BLaER1 (cell line): ENCODE measurements at regions not wholly inside any gene's neighbourhood (a gene's known extent, or its start where the extent isn't known, plus 50 kb on each side); places are given as distances from the start of the nearest gene placed in this dataset.

ENCODE experiments used
- H3K27ac ChIP-seq: shearing (Covaris generic); formaldehyde crosslinking; 2 replicates; pipeline ENCODE4 v1.8.1; 2022
- H3K27me3 ChIP-seq: shearing (Covaris generic); formaldehyde crosslinking; 2 replicates; pipeline ENCODE4 v1.8.1; 2022
- H3K36me3 ChIP-seq: shearing (Covaris generic); formaldehyde crosslinking; 2 replicates; pipeline ENCODE4 v1.8.1; 2022
- H3K4me1 ChIP-seq: shearing (Covaris generic); formaldehyde crosslinking; 2 replicates; pipeline ENCODE4 v1.8.1; 2022
- H3K4me2 ChIP-seq: shearing (Covaris generic); formaldehyde crosslinking; 2 replicates; pipeline ENCODE4 v1.8.1; 2022
- H3K4me3 ChIP-seq: shearing (Covaris generic); formaldehyde crosslinking; 2 replicates; pipeline ENCODE4 v1.8.1; 2022
- H3K9ac ChIP-seq: shearing (Covaris generic); formaldehyde crosslinking; 2 replicates; pipeline ENCODE4 v1.8.1; 2022
- H3K9me3 ChIP-seq: shearing (Covaris generic); formaldehyde crosslinking; 2 replicates; pipeline ENCODE4 v1.8.1; 2022
- H4K20me1 ChIP-seq: shearing (Covaris generic); formaldehyde crosslinking; 2 replicates; pipeline ENCODE4 v1.8.1; 2022
- Cebpa-rat ChIP-seq: shearing (Covaris generic); IDR thresholded peaks from 2 replicates; pipeline ENCODE4 v1.8.1; 2022

DNA sequence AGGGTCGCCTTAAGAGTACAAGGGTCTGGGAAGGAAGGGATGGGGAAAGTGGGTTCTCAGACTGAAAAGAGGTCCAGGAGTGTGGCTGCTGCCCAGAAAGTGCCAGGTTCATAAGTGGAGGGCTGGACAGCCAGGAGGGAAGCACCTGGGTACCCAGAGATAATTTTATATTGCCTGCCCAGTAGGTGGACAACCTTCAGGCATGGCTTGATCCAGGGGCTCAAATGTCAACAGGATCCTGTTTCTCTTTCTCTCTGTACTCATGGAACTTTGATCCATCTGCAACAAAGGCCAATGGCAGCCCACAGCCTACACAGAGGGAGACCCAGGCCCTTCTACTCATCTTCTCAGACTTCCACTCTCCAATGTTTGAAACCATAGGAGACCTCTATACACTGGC is 80.5 kb upstream of the GRK3 start:
- H3K4me1 ChIP-seq: peaks cover 20% of the 10 kb centered on the region
- no peak overlapping the region for H3K9ac ChIP-seq
- no peak overlapping the region for H3K27ac ChIP-seq
- H3K4me2 ChIP-seq: no peak overlapping the region
- no peaks in the 10 kb centered on the region for H4K20me1 ChIP-seq
- H3K36me3 ChIP-seq: peaks cover 44% of the 10 kb centered on the region
- no peaks in the 10 kb centered on the region for H3K27me3 ChIP-seq
- peaks cover 8% of the 10 kb centered on the region for H3K9me3 ChIP-seq
- no peak overlapping the region for H3K4me3 ChIP-seq
- TF ChIP-seq Cebpa-rat: no peak

DNA sequence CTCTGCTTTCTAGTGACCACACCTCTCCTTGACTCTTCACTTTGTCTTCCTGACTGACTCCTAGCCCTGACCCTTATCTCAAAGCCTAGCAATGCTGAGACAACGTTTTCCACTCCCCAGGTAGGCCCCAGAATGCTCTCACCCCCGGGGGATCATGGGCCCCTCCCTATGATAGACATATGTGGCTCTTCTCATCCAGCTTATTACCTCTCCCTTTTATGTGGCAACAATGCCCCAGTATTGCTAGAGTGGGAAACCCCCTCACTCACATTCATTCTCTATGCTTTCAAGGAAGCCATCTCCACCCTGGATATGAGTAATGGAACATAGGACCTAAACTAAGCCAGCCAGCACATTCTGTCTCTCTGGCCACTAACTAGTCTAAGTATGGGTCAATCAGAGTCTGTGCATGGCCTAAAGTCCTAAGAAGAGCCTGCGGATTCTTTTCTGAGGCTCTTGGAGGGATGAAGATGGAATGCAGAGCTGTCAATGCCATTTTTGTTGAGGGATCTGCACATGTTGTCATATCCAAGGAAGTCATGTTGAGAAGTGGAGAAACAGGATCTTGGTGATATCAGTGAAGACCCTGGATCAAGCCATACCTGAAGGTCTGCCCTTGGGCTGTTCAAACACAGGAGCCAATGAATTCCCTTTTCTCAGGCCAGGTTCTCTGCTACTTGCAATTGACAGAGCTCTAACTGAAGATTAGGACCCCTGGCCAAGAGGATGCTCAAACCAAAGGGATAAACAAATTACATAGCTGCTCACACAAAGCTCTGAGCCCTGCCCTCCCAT is 79.8 kb upstream of the GRK3 start:
- Histone ChIP-seq H3K27me3 (no peaks in the 10 kb centered on the region), H3K4me2 (no peak overlapping the region), H3K4me3 (no peak overlapping the region), H3K27ac (no peak overlapping the region), H4K20me1 (no peaks in the 10 kb centered on the region), H3K4me1 (peaks cover 14% of the 10 kb centered on the region), H3K9me3 (peaks cover 9% of the 10 kb centered on the region), H3K9ac (no peak overlapping the region), H3K36me3 (peaks cover 50% of the 10 kb centered on the region)
- no peak for TF ChIP-seq Cebpa-rat

DNA sequence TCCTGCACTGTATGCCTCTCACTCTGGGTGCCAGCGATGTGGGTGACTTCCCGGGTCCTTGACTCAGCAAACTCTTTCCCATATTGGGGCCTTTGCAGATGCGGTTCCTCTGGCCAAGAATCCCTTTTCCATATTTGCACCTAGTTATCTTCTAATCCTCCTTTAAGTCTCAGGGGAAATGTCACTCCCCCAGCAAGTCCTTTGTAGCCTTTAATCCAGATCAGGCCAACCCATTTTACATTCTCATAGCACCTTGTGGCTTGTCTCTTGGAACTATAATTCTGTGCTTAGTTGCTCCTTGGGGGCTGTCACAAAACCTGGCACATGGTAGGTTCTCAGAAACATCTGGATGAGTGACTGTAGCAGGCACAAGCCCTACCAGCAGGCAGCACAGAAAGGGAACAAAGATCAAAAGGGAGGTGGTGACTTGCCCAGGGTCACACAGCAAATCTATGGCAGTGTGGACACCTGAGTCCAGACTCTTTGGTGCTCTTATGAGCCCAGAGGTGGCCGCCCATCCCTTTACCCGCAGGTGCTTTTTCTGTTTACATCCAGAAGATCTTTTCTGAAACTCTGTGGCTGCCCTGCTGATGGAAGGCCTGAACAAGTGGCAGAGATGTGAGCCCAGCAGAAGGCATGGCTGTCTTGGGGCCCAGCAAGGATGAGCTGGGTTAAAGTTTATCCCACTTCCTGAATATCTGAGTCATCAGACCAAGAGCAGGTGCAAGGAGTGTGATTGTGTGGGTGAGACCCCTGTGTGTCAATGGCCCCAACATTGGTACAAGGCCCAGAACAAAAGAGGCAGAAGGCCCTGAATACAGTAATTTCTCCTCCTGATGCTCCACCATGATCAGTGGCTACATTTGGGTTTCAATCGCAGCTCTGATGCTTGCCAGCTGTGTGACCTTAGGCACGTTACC is 78.6 kb upstream of the GRK3 start:
- peaks cover 56% of the 10 kb centered on the region for H3K36me3 ChIP-seq
- H3K4me1 ChIP-seq: peaks cover 14% of the 10 kb centered on the region
- H3K4me2 ChIP-seq: no peak overlapping the region
- no peak overlapping the region for H3K4me3 ChIP-seq
- peaks cover 11% of the 10 kb centered on the region for H3K9me3 ChIP-seq
- TF ChIP-seq Cebpa-rat: no peak
- no peak overlapping the region for H3K27ac ChIP-seq
- H4K20me1 ChIP-seq: no peaks in the 10 kb centered on the region
- no peak overlapping the region for H3K9ac ChIP-seq
- H3K27me3 ChIP-seq: no peaks in the 10 kb centered on the region

DNA sequence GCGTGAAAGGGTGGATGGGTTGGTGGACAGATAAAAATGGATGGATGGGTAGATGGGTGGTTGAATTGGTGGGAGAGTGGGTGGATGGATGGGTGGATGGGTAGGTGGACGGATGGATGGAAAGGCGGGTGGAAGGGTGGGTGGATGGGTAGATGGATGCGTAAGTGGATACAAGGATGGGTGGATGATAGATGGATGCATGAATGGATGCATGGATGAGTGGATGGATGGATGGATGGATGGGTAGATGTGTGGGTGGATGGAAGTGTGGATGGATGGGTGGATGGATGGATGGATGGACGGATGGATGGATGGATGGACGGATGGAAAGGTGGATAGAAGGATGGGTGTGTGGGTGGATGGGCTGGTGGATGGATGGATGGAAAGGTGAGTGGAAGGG is 77.0 kb upstream of the GRK3 start:
- Histone ChIP-seq H3K9ac (no peak overlapping the region), H3K27ac (no peak overlapping the region), H3K4me1 (peaks cover 11% of the 10 kb centered on the region), H4K20me1 (no peaks in the 10 kb centered on the region), H3K9me3 (0 out of 2 replicates have a peak, but pooled peaks cover 8% of the 10 kb centered on the region), H3K27me3 (no peaks in the 10 kb centered on the region), H3K4me2 (no peak overlapping the region), H3K4me3 (no peak overlapping the region), H3K36me3 (peaks cover 42% of the 10 kb centered on the region)
- TF ChIP-seq Cebpa-rat: no peak

DNA sequence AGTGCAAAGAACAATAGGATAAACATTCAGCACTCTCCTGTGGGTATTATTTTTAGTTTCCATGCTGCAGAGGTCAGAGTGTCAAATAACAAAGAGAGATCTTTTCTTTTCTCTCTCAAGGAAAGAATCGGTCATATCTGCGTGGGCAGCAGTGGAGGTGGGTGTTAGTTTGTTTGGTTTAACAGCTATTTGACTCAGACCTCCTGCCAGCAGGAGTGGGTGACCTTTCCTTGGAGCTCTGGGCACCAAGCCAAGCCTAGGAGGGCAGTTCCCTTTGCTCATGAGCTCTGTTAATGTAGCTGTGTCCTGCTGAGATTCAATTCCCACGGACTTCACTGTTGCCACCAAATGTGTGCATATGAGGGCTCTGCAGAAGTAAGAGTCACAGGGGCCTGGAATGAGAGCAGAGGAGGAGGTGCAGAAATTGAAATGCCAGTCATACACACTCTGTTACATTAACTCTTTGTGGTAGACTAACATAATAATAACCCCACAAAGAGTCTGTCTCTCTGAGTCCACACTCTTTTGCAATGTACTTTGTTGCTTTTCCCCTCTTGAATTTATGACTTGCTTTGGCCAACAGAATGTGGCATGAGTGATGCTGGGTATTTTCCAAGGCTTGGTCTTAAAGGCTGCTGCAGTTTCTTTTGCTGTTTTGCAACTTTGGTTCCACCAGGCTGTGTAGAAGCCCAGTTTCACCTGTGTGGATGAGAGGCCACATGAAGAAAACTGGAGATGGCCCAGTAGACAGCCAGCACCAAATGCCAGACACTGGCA is 76.0 kb upstream of the GRK3 start:
- no peaks in the 10 kb centered on the region for H3K27me3 ChIP-seq
- no peak overlapping the region for H3K9ac ChIP-seq
- H3K27ac ChIP-seq: no peak overlapping the region
- no peak for TF ChIP-seq Cebpa-rat
- no peak overlapping the region for H3K4me2 ChIP-seq
- no peaks in the 10 kb centered on the region for H4K20me1 ChIP-seq
- peaks cover 42% of the 10 kb centered on the region for H3K36me3 ChIP-seq
- peaks cover 2% of the 10 kb centered on the region for H3K4me1 ChIP-seq
- no peak overlapping the region for H3K4me3 ChIP-seq
- H3K9me3 ChIP-seq: 0 out of 2 replicates have a peak, but pooled peaks cover 8% of the 10 kb centered on the region

GRCh38 chr22:25489947-25490346 is 74.5 kb upstream of the GRK3 start:
- Histone ChIP-seq H3K9ac (no peak overlapping the region), H3K9me3 (0 out of 2 replicates have a peak, but pooled peaks cover 8% of the 10 kb centered on the region), H3K4me2 (no peak overlapping the region), H3K4me3 (no peak overlapping the region), H3K36me3 (peaks cover 29% of the 10 kb centered on the region), H3K27me3 (no peaks in the 10 kb centered on the region), H3K27ac (no peak overlapping the region), H4K20me1 (no peaks in the 10 kb centered on the region), H3K4me1 (no peaks in the 10 kb centered on the region)
- no peak for TF ChIP-seq Cebpa-rat

GRCh38 chr22:25490896-25491295 is 73.6 kb upstream of the GRK3 start:
- Histone ChIP-seq H3K4me1 (no peaks in the 10 kb centered on the region), H3K9me3 (0 out of 2 replicates have a peak, but pooled peaks cover 8% of the 10 kb centered on the region), H4K20me1 (no peaks in the 10 kb centered on the region), H3K4me3 (no peak overlapping the region), H3K9ac (no peak overlapping the region), H3K4me2 (no peak overlapping the region), H3K36me3 (peaks cover 21% of the 10 kb centered on the region), H3K27me3 (no peaks in the 10 kb centered on the region), H3K27ac (no peak overlapping the region)
- TF ChIP-seq Cebpa-rat: no peak

- Histone ChIP-seq H3K9me3 (0 out of 2 replicates have a peak, but pooled peaks cover 8% of the 10 kb centered on the region), H3K4me3 (no peak overlapping the region), H3K4me2 (no peak overlapping the region), H3K9ac (no peak overlapping the region), H3K36me3 (peaks cover 17% of the 10 kb centered on the region), H3K27ac (no peak overlapping the region), H3K4me1 (no peaks in the 10 kb centered on the region), H4K20me1 (no peaks in the 10 kb centered on the region), H3K27me3 (no peaks in the 10 kb centered on the region)
- TF ChIP-seq Cebpa-rat: no peak
These were observed 72.3 kb upstream of the GRK3 start for GRCh38 chr22:25492162-25492561.
